ENCODE measurements at regions not wholly inside any gene's neighbourhood (a gene's known extent, or its start where the extent isn't known, plus 50 kb on each side); places are given as distances from the start of the nearest gene placed in this dataset.

- no peak for TF ChIP-seq CTCF (IDR thresholded peaks at IDR 0.05)
- no peak for TF ChIP-seq ZNF232 (CRISPR knock-in tag; IDR thresholded peaks at IDR 0.05)
- no peak for TF ChIP-seq AFF4 (CRISPR knock-in tag; IDR thresholded peaks at IDR 0.05; ENCODE audit: borderline replicate concordance)
- no peak for TF ChIP-seq FOXP1 (CRISPR knock-in tag; IDR thresholded peaks at IDR 0.05; ENCODE audit: borderline replicate concordance)
- TF ChIP-seq OVOL2 (CRISPR knock-in tag; IDR thresholded peaks at IDR 0.05; ENCODE audit: borderline replicate concordance) = no peak
- TF ChIP-seq JUN (CRISPR knock-in tag; IDR thresholded peaks at IDR 0.05) = no peak
These were observed 147.9 kb downstream of the HS3ST3B1 start for GRCh38 chr17:14448818-14449217.

All from WTC11 (cell line).